Loucy (cell line): ENCODE measurements at regions not wholly inside any gene's neighbourhood (a gene's known extent, or its start where the extent isn't known, plus 50 kb on each side); places are given as distances from the start of the nearest gene placed in this dataset.

ENCODE experiments used
- H2AFZ ChIP-seq: fragments of 200-600 bp; sonication (generic); 2 replicates; pipeline ENCODE4 v1.6.0; 2016; ENCODE audit warnings: antibody characterized with exemption, mild to moderate bottlenecking, low read length, moderate library complexity
- H3F3A ChIP-seq: fragments of 200-600 bp; 2 replicates; pipeline ENCODE4 v1.6.0; 2016; ENCODE audit warnings: antibody characterized with exemption, low read depth, mild to moderate bottlenecking
- H3K27me3 ChIP-seq: fragments of 200-600 bp; sonication (generic); 2 replicates; pipeline ENCODE4 v1.6.1; 2014; ENCODE audit warnings: low read length, mild to moderate bottlenecking; ENCODE audit not compliant: insufficient read depth, poor library complexity, severe bottlenecking
- H3K36me3 ChIP-seq: fragments of 200-600 bp; sonication (generic); 2 replicates; pipeline ENCODE4 v1.6.1; 2016; ENCODE audit warnings: low read length; ENCODE audit not compliant: insufficient read depth
- H3K4me1 ChIP-seq: fragments of 200-600 bp; sonication (generic); 2 replicates; pipeline ENCODE4 v1.5.1; 2014; ENCODE audit warnings: low read length, mild to moderate bottlenecking; ENCODE audit not compliant: insufficient read depth, poor library complexity, severe bottlenecking
- H3K4me2 ChIP-seq: fragments of 200-600 bp; sonication (generic); 2 replicates; pipeline ENCODE4 v1.6.0; 2014; ENCODE audit warnings: antibody characterized with exemption, low read length, low read depth, mild to moderate bottlenecking; ENCODE audit not compliant: poor library complexity, severe bottlenecking
- H3K4me3 ChIP-seq: fragments of 200-600 bp; sonication (generic); 2 replicates; pipeline ENCODE4 v1.5.1; 2014; ENCODE audit warnings: low read length, mild to moderate bottlenecking, mixed read lengths; ENCODE audit not compliant: poor library complexity, severe bottlenecking
- H3K79me2 ChIP-seq: fragments of 200-600 bp; sonication (generic); 2 replicates; pipeline ENCODE4 v1.6.1; 2014; ENCODE audit warnings: low read length; ENCODE audit not compliant: insufficient read depth
- H3K9ac ChIP-seq: fragments of 200-600 bp; sonication (generic); 2 replicates; pipeline ENCODE4 v1.6.0; 2014; ENCODE audit warnings: mild to moderate bottlenecking, low read depth, low read length, moderate library complexity; ENCODE audit not compliant: poor library complexity, severe bottlenecking
- H3K9me2 ChIP-seq: fragments of 200-600 bp; sonication (generic); replicated peaks from 2 replicates; pipeline ENCODE4 v1.6.1; 2016; ENCODE audit warnings: low read depth, low read length, mixed read lengths
- H3K9me3 ChIP-seq: fragments of 200-600 bp; sonication (generic); 2 replicates; pipeline ENCODE4 v1.6.1; 2014; ENCODE audit warnings: mild to moderate bottlenecking, antibody characterized with exemption, low read length, low read depth; ENCODE audit not compliant: insufficient read depth
- H4K20me1 ChIP-seq: fragments of 200-600 bp; sonication (generic); 2 replicates; pipeline ENCODE4 v1.6.0; 2014; ENCODE audit warnings: antibody characterized with exemption, low read length, mild to moderate bottlenecking; ENCODE audit not compliant: insufficient read depth, poor library complexity, severe bottlenecking
- CTCF ChIP-seq: fragments of 200-600 bp; sonication (generic); conservative IDR thresholded peaks from 2 replicates; pipeline ENCODE4 v1.5.1; 2014; ENCODE audit warnings: mild to moderate bottlenecking, antibody characterized with exemption, low read length
- EZH2phosphoT487 ChIP-seq: fragments of 200-600 bp; IDR thresholded peaks from 2 replicates; pipeline ENCODE4 v1.6.1; 2018; ENCODE audit warnings: antibody characterized with exemption, mild to moderate bottlenecking, moderate library complexity, borderline replicate concordance

DNA sequence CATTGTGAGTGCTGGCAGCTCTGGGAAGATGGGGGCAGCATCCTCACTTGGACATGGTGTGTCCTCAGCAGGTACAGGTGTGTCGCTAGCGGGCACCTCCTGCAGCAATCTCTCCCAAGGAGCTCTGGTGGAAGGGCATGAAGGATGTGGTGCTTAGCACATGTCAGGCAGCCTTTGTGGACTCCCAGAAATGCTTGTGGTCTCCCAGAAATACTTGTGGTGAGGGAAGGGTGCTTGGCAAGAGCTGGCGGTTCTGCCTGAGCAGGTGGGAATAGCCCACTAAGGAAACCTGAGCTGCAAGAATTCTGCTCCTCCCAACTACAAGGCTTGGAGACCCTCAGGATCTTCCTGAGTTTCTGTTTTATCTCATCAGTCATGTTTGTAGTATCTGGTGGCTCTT, 371.6 kb downstream of the PRDM2 start:
- Histone ChIP-seq H3K9me3 (no peaks in the 10 kb centered on the region), H3K36me3 (no peaks in the 10 kb centered on the region), H3K79me2 (no peaks in the 10 kb centered on the region), H3K4me3 (no peak overlapping the region), H2AFZ (no peak overlapping the region), H3F3A (no peaks in the 10 kb centered on the region), H3K9me2 (no peaks in the 10 kb centered on the region), H3K27me3 (no peaks in the 10 kb centered on the region), H3K4me2 (no peak overlapping the region), H4K20me1 (no peaks in the 10 kb centered on the region), H3K4me1 (no peaks in the 10 kb centered on the region), H3K9ac (no peak overlapping the region)
- TF ChIP-seq EZH2phosphoT487: no peak
- TF ChIP-seq CTCF: no peak

DNA sequence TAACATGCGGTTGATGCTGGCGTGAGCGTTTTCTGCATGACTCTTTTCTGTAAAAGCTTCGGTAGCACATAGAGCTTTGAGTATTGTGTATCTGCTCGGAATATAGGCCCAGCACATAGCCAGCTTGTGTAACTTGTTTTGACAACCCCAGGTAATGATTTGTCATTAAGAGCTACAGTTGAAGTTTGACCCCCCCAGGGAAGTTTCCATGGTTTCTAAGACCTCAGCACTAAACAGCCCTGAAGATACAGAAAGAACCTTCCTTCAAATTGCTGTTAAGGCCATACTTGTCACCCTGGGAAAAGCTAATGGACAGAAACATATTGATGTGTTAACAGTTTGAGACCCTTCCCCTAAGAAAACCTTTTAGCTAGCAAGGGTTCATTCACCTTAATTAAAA, 380.7 kb downstream of the PRDM2 start:
- no peak overlapping the region for H3K4me3 ChIP-seq
- H3K4me1 ChIP-seq: no peaks in the 10 kb centered on the region
- no peaks in the 10 kb centered on the region for H3F3A ChIP-seq
- H3K27me3 ChIP-seq: no peaks in the 10 kb centered on the region
- H3K36me3 ChIP-seq: no peaks in the 10 kb centered on the region
- no peaks in the 10 kb centered on the region for H3K79me2 ChIP-seq
- no peaks in the 10 kb centered on the region for H4K20me1 ChIP-seq
- H2AFZ ChIP-seq: no peak overlapping the region
- no peak overlapping the region for H3K9ac ChIP-seq
- no peaks in the 10 kb centered on the region for H3K9me2 ChIP-seq
- H3K9me3 ChIP-seq: no peaks in the 10 kb centered on the region
- TF ChIP-seq EZH2phosphoT487 (no peak), CTCF (no peak)
- H3K4me2 ChIP-seq: no peak overlapping the region

- no peaks in the 10 kb centered on the region for H3K9me2 ChIP-seq
Measured at GRCh38 chr1:14082331-14082730, 382.3 kb downstream of the PRDM2 start.

More at GRCh38 chr1:14082331-14082730, 382.3 kb downstream of the PRDM2 start:
- Histone ChIP-seq H3K4me1 (no peaks in the 10 kb centered on the region), H3K79me2 (no peaks in the 10 kb centered on the region), H2AFZ (no peak overlapping the region), H3K36me3 (no peaks in the 10 kb centered on the region), H3F3A (no peaks in the 10 kb centered on the region), H3K4me2 (no peak overlapping the region), H3K27me3 (no peaks in the 10 kb centered on the region), H3K9ac (no peak overlapping the region), H3K4me3 (no peak overlapping the region), H4K20me1 (no peaks in the 10 kb centered on the region), H3K9me3 (no peaks in the 10 kb centered on the region)
- TF ChIP-seq CTCF: no peak
- TF ChIP-seq EZH2phosphoT487: no peak
